Ascending aorta (tissue), 2 donors: ENCODE measurements at regions not wholly inside any gene's neighbourhood (a gene's known extent, or its start where the extent isn't known, plus 50 kb on each side); places are given as distances from the start of the nearest gene placed in this dataset.

Experiments used
- DNase-seq, 2 donors: peaks; one replicate each; pipeline ENCODE4 v3.0.0-alpha.2; 2019; ENCODE audit warnings: low spot score in 2 of 2
- H3K27ac ChIP-seq, 2 donors: fragments of 200-600 bp; sonication (generic); one replicate each; pipeline ENCODE4 v1.5.1; 2016 to 2017; ENCODE audit warnings: mild to moderate bottlenecking in 1 of 2
- H3K27me3 ChIP-seq: fragments of 200-600 bp; sonication (generic); one replicate; pipeline ENCODE4 v1.5.1; 2017
- H3K36me3 ChIP-seq, 2 donors: fragments of 200-600 bp; sonication (generic); one replicate each; pipeline ENCODE4 v1.5.1; 2016
- H3K4me1 ChIP-seq, 2 donors: fragments of 200-600 bp; sonication (generic); one replicate each; pipeline ENCODE4 v1.5.1; 2016 to 2017; ENCODE audit warnings: mild to moderate bottlenecking in 1 of 2
- H3K4me3 ChIP-seq, 2 donors: fragments of 200-600 bp; sonication (generic); one replicate each; pipeline ENCODE4 v1.5.1; 2016 to 2017; ENCODE audit warnings: mild to moderate bottlenecking in 1 of 2
- H3K9me3 ChIP-seq, 2 donors: fragments of 200-600 bp; sonication (generic); one replicate each; pipeline ENCODE4 v1.5.1; 2016
- intact Hi-C: fragments of 100-400 bp; cut with DNase I; formaldehyde crosslinking; loops from one replicate; pipeline ENCODE4 v1.15.1; 2023
- TF ChIP-seq, protein P1 (sequence below), 3 experiments: fragments of 200-600 bp in 2 of 3; fragments of 450-650 bp in 1 of 3; sonication (generic) in 2 of 3; IDR thresholded peaks; one replicate each; pipeline ENCODE4 v1.5.1; 2016 to 2019; ENCODE audit warnings: antibody characterized with exemption in 3 of 3, mild to moderate bottlenecking in 1 of 3, moderate library complexity in 1 of 3

DNA sequence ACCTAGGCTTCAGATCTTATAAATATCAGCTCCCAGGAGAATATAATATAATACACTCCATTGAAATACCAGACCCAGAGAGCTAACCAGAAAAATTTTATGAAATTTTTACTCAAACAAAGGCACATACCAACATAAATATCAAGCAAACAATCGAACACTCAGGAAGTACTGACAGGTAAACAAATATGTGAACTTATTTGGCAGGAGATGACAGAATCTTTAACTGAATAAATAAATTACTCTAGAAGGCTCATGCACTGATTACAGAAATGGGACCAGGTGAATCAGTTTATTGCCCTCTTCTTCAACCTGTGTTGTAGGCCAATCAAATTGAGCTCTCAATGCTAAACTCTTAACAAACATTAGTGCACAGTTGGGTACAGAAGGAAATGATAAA lies 225.2 kb upstream of the PABPC4L start:
- Histone ChIP-seq H3K27me3 (no peaks in the 10 kb centered on the region), H3K27ac (no peak overlapping the region), H3K36me3 (no peaks in the 10 kb centered on the region), H3K9me3 (no peaks in the 10 kb centered on the region), H3K4me1 (no peaks in the 10 kb centered on the region), H3K4me3 (no peak overlapping the region)
- TF ChIP-seq, protein P1, sequence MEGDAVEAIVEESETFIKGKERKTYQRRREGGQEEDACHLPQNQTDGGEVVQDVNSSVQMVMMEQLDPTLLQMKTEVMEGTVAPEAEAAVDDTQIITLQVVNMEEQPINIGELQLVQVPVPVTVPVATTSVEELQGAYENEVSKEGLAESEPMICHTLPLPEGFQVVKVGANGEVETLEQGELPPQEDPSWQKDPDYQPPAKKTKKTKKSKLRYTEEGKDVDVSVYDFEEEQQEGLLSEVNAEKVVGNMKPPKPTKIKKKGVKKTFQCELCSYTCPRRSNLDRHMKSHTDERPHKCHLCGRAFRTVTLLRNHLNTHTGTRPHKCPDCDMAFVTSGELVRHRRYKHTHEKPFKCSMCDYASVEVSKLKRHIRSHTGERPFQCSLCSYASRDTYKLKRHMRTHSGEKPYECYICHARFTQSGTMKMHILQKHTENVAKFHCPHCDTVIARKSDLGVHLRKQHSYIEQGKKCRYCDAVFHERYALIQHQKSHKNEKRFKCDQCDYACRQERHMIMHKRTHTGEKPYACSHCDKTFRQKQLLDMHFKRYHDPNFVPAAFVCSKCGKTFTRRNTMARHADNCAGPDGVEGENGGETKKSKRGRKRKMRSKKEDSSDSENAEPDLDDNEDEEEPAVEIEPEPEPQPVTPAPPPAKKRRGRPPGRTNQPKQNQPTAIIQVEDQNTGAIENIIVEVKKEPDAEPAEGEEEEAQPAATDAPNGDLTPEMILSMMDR (IDR thresholded peaks at IDR 0.05), result no peak
- intact Hi-C loops, result no loop called here
- no peak for DNase-seq

DNA sequence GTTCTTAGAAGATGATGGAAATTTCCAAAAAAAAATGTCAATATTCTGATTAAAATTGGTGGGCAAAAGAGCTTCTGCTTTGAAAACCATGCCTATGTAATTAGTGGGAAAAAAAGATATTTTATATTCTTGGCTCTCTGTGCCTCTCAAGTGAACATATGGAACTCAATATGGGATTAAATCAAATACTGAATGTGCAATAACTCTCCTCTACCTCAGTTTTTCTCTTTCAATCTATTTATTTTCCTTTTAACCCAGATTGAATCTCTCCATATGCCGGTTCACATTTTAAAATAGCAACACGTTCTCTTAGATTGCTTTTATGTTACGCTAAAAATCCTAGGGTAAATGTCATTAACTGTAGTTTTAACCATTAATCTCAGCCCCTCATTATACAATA lies 224.2 kb upstream of the PABPC4L start:
- no peak for DNase-seq
- Histone ChIP-seq H3K36me3 (no peaks in the 10 kb centered on the region), H3K4me1 (no peaks in the 10 kb centered on the region), H3K27me3 (no peaks in the 10 kb centered on the region), H3K4me3 (no peak overlapping the region), H3K27ac (no peak overlapping the region), H3K9me3 (no peaks in the 10 kb centered on the region)
- TF ChIP-seq, protein P1 (IDR thresholded peaks at IDR 0.05), result no peak
- intact Hi-C loops, result no loop called here

- no peaks in the 10 kb centered on the region for H3K4me1 ChIP-seq
- no peak overlapping the region for H3K4me3 ChIP-seq
- TF ChIP-seq, protein P1 (IDR thresholded peaks at IDR 0.05), result no peak
- no peak for DNase-seq
- H3K27me3 ChIP-seq, result no peaks in the 10 kb centered on the region
- H3K9me3 ChIP-seq, result no peaks in the 10 kb centered on the region
- H3K27ac ChIP-seq, result no peak overlapping the region
- intact Hi-C loops, result no loop called here
- H3K36me3 ChIP-seq, result no peaks in the 10 kb centered on the region
These were observed 221.2 kb upstream of the PABPC4L start for GRCh38 chr4:134422776-134423175.

DNA sequence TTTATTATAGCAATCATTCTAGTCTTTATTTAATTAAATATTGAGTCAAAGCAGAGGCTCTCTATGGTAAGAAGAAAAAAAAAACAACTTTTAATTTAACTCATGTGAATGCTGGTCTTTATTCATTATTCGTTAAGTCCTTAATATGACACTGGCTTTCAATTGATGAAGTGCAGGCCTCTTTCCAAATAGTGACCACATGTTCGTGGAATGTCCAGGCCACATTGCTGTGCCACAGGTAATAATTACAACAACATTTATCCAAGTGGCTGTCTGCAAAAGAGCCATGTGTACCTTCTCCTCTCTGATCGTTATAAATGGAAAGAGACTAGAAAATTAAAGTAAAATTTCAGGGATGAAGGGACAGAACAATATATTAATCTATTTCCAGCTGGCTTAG lies 220.1 kb upstream of the PABPC4L start:
- no peaks in the 10 kb centered on the region for H3K36me3 ChIP-seq
- no peaks in the 10 kb centered on the region for H3K9me3 ChIP-seq
- H3K4me3 ChIP-seq, result no peak overlapping the region
- intact Hi-C loops, result no loop called here
- no peak for DNase-seq
- no peaks in the 10 kb centered on the region for H3K27me3 ChIP-seq
- H3K27ac ChIP-seq, result no peak overlapping the region
- TF ChIP-seq, protein P1 (IDR thresholded peaks at IDR 0.05), result no peak
- no peaks in the 10 kb centered on the region for H3K4me1 ChIP-seq

DNA sequence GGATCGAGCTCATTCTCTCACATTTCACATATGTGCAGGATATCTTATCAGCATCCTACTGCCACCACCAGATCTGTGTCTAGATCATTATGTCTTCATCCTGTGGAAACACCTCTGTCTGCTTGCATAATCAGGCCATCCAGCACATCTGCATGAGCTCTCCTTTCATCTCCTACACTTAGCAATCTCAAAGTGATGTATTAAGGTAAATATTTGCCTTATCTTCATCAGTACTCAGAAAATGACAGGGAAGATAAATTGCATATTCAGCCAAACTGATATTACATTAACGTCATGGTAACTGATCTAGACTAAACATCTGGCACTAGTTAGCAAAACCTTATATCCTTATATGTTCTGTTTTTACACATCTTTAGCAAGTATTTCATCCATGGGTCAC lies 207.3 kb upstream of the PABPC4L start:
- no peaks in the 10 kb centered on the region for H3K27me3 ChIP-seq
- no peaks in the 10 kb centered on the region for H3K4me1 ChIP-seq
- intact Hi-C loops, result no loop called here
- no peak for DNase-seq
- H3K4me3 ChIP-seq, result no peak overlapping the region
- no peak overlapping the region for H3K27ac ChIP-seq
- H3K36me3 ChIP-seq, result no peaks in the 10 kb centered on the region
- no peaks in the 10 kb centered on the region for H3K9me3 ChIP-seq
- TF ChIP-seq, protein P1 (IDR thresholded peaks at IDR 0.05), result no peak

- Histone ChIP-seq H3K9me3 (peaks cover 6 to 8% of the 10 kb centered on the region in 2 donors), H3K27ac (no peak overlapping the region), H3K36me3 (no peaks in the 10 kb centered on the region), H3K4me3 (no peak overlapping the region), H3K4me1 (no peaks in the 10 kb centered on the region), H3K27me3 (no peaks in the 10 kb centered on the region)
- DNase-seq, result no peak
- intact Hi-C loops, result no loop called here
- TF ChIP-seq, protein P1 (IDR thresholded peaks at IDR 0.05), result no peak
These were observed 200.2 kb upstream of the PABPC4L start for GRCh38 chr4:134401798-134402197.
